ENCODE measurements at regions not wholly inside any gene's neighbourhood (a gene's known extent, or its start where the extent isn't known, plus 50 kb on each side); places are given as distances from the start of the nearest gene placed in this dataset.
A peak's percentile ranks its signal among the peaks of the same experiment; 100 is the strongest.

GRCh38 chr5:116626945-116627679 is 52.5 kb upstream of the SEMA6A start:
- DNase-seq (ENCODE audit: low read depth in 4 of 4, low spot score in 2 of 4), result no peak

DNA sequence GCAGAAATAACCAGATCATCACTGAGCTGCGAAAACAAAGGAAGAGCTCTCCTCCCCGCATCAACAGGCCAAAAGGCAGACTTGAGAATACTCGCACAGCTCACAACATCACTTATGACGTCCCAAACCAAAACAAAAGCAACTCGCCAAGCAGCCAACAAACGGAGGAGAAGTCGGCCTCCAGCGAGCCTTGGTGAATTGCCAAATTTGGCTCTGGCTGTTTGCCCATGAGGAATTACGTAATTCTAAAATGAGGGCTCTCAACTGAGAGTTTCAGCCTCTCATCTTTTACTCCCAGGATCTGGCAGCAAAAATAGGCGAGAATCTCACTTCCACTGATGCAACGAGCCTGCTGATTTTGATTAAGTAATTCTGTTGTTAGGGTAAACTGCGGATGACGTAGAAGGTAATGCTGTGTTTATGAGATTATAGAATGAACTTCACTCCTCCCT is 51.7 kb upstream of the SEMA6A start:
- peak; percentile 15 to 59 (median 52) for DNase-seq (ENCODE audit: low read depth in 4 of 4, low spot score in 2 of 4)

Data from left renal cortex interstitium (tissue), 4 donors.